ENCODE measurements at regions not wholly inside any gene's neighbourhood (a gene's known extent, or its start where the extent isn't known, plus 50 kb on each side); places are given as distances from the start of the nearest gene placed in this dataset.

- DNase-seq (ENCODE audit: extremely low read depth in 1 of 11, low read depth in 9 of 11, low spot score in 4 of 11), result no peak
These were observed 477.4 kb downstream of the VRK1 start for GRCh38 chr14:97274626-97275025.

- DNase-seq (ENCODE audit: extremely low read depth in 1 of 11, low read depth in 9 of 11, low spot score in 4 of 11), result no peak
These were observed 478.1 kb downstream of the VRK1 start for GRCh38 chr14:97275276-97275675.

GRCh38 chr14:97276573-97276972, 479.4 kb downstream of the VRK1 start:
- no peak for DNase-seq (ENCODE audit: extremely low read depth in 1 of 11, low read depth in 9 of 11, low spot score in 4 of 11)

GRCh38 chr14:97277711-97278110, 480.5 kb downstream of the VRK1 start:
- DNase-seq (ENCODE audit: extremely low read depth in 1 of 11, low read depth in 9 of 11, low spot score in 4 of 11), result no peak

- no peak for DNase-seq (ENCODE audit: extremely low read depth in 1 of 11, low read depth in 9 of 11, low spot score in 4 of 11)
These were observed 483.3 kb downstream of the VRK1 start for GRCh38 chr14:97280526-97280925.

GRCh38 chr14:97281741-97282140, 484.6 kb downstream of the VRK1 start:
- DNase-seq (ENCODE audit: extremely low read depth in 1 of 11, low read depth in 9 of 11, low spot score in 4 of 11), result no peak

GRCh38 chr14:97282210-97283004, 485.2 kb downstream of the VRK1 start:
- no peak for DNase-seq (ENCODE audit: extremely low read depth in 1 of 11, low read depth in 9 of 11, low spot score in 4 of 11)

GRCh38 chr14:97283005-97283403, 485.8 kb downstream of the VRK1 start:
- no peak for DNase-seq (ENCODE audit: extremely low read depth in 1 of 11, low read depth in 9 of 11, low spot score in 4 of 11)

GRCh38 chr14:97283426-97283825, 486.2 kb downstream of the VRK1 start:
- DNase-seq (ENCODE audit: extremely low read depth in 1 of 11, low read depth in 9 of 11, low spot score in 4 of 11), result no peak

GRCh38 chr14:97283841-97284240, 486.7 kb downstream of the VRK1 start:
- no peak for DNase-seq (ENCODE audit: extremely low read depth in 1 of 11, low read depth in 9 of 11, low spot score in 4 of 11)

- no peak for DNase-seq (ENCODE audit: extremely low read depth in 1 of 11, low read depth in 9 of 11, low spot score in 4 of 11)
These were observed 490.8 kb downstream of the VRK1 start for GRCh38 chr14:97287956-97288355.

- no peak for DNase-seq (ENCODE audit: extremely low read depth in 1 of 11, low read depth in 9 of 11, low spot score in 4 of 11)
These were observed 492.9 kb downstream of the VRK1 start for GRCh38 chr14:97290065-97290464.

GRCh38 chr14:97290977-97291376, 493.8 kb downstream of the VRK1 start:
- no peak for DNase-seq (ENCODE audit: extremely low read depth in 1 of 11, low read depth in 9 of 11, low spot score in 4 of 11)

GRCh38 chr14:97293659-97294058, 496.5 kb downstream of the VRK1 start:
- DNase-seq (ENCODE audit: extremely low read depth in 1 of 11, low read depth in 9 of 11, low spot score in 4 of 11), result no peak

GRCh38 chr14:97295108-97295710, 498.0 kb downstream of the VRK1 start:
- DNase-seq (ENCODE audit: extremely low read depth in 1 of 11, low read depth in 9 of 11, low spot score in 4 of 11), result no peak

GRCh38 chr14:97296176-97296575, 499.0 kb downstream of the VRK1 start:
- no peak for DNase-seq (ENCODE audit: extremely low read depth in 1 of 11, low read depth in 9 of 11, low spot score in 4 of 11)

- no peak for DNase-seq (ENCODE audit: extremely low read depth in 1 of 11, low read depth in 9 of 11, low spot score in 4 of 11)
These were observed 499.9 kb downstream of the VRK1 start for GRCh38 chr14:97297100-97297499.

GRCh38 chr14:97298331-97298730, 501.1 kb downstream of the VRK1 start:
- no peak for DNase-seq (ENCODE audit: extremely low read depth in 1 of 11, low read depth in 9 of 11, low spot score in 4 of 11)

GRCh38 chr14:97298736-97299135, 501.6 kb downstream of the VRK1 start:
- DNase-seq (ENCODE audit: extremely low read depth in 1 of 11, low read depth in 9 of 11, low spot score in 4 of 11), result no peak

GRCh38 chr14:97299661-97300060, 502.5 kb downstream of the VRK1 start:
- no peak for DNase-seq (ENCODE audit: extremely low read depth in 1 of 11, low read depth in 9 of 11, low spot score in 4 of 11)
